ENCODE measurements at regions not wholly inside any gene's neighbourhood (a gene's known extent, or its start where the extent isn't known, plus 50 kb on each side); places are given as distances from the start of the nearest gene placed in this dataset.

DNA sequence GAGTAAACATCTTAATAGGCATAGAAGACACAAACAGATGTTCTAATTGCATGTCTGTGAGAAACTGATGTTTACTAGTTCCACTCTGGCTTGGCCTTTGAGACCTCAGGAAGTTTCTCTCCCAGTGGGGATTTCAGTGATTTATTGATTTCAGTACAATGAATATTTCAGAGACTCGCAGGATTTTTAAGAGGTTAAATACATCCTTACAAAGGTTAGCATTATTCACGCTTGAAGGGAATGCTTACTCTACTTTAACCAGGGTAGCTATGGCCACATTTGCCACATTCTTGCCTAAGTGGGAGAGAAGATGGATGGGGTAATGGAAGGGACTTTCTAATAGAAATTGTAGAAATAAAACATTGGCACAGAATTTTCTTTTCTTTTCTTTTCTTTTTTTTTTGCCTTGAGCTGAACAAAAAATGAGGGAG lies 480.1 kb downstream of the SPRY1 start:
- ATAC-seq = no peak

DNA sequence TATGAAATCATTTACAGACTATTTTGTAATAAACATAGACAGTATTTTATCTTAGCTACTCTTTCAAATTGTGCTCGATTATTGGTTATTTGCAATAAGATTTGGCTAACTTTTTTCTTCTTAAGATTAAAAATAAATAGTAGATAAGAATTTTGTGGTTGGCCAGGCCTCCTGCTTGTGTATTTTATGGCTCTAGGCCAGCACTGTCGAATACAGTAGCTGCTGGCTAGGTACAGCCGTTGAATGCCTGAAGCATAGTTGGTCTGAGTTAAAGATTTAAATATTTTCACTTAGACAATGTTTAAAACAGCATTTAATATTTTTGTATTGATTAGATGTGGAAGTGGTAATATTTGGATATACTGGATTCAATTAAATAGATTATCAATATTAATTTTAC lies 481.0 kb downstream of the SPRY1 start:
- H3K36me3 ChIP-seq = no peaks in the 10 kb centered on the region
- TF ChIP-seq, protein P1, sequence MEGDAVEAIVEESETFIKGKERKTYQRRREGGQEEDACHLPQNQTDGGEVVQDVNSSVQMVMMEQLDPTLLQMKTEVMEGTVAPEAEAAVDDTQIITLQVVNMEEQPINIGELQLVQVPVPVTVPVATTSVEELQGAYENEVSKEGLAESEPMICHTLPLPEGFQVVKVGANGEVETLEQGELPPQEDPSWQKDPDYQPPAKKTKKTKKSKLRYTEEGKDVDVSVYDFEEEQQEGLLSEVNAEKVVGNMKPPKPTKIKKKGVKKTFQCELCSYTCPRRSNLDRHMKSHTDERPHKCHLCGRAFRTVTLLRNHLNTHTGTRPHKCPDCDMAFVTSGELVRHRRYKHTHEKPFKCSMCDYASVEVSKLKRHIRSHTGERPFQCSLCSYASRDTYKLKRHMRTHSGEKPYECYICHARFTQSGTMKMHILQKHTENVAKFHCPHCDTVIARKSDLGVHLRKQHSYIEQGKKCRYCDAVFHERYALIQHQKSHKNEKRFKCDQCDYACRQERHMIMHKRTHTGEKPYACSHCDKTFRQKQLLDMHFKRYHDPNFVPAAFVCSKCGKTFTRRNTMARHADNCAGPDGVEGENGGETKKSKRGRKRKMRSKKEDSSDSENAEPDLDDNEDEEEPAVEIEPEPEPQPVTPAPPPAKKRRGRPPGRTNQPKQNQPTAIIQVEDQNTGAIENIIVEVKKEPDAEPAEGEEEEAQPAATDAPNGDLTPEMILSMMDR (IDR thresholded peaks at IDR 0.05) = no peak
- DNase-seq (no peak), ATAC-seq (no peak)
- H3K9me3 ChIP-seq = no peaks in the 10 kb centered on the region
- no peaks in the 10 kb centered on the region for H3K27me3 ChIP-seq (ENCODE audit: low read depth)
- H3K4me3 ChIP-seq = no peak overlapping the region
- no peaks in the 10 kb centered on the region for H3K4me1 ChIP-seq
- intact Hi-C loops (cut with DNase I) = no loop called here
- no peak overlapping the region for H3K27ac ChIP-seq

More for the DNA sequence above, 480.1 kb downstream of the SPRY1 start:
- Histone ChIP-seq H3K9me3 (no peaks in the 10 kb centered on the region), H3K4me3 (no peak overlapping the region), H3K27me3 (ENCODE audit: low read depth) (no peaks in the 10 kb centered on the region), H3K4me1 (no peaks in the 10 kb centered on the region), H3K36me3 (no peaks in the 10 kb centered on the region), H3K27ac (no peak overlapping the region)
- TF ChIP-seq, protein P1 (IDR thresholded peaks at IDR 0.05) = no peak
- no peak for DNase-seq
- intact Hi-C loops (cut with DNase I) = no loop called here

DNA sequence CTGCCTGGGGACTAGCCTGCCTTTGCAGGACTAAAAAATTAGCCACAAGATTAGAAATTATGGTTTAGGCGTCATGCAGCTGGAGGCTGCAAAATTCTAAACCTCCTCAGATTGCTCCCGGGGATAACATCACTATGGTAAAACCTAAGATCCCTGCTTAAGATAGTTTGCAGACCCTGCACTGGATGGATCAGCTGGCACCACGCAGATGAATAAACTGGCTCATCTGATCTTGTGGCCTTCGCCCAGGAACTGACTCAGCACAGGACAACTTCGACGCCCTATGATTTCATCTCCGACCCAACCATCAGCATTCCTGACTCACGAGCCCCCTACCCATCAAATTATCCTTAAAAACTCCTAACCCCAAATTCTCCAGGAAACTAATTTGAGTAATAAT lies 482.4 kb downstream of the SPRY1 start:
- Histone ChIP-seq H3K9me3 (no peaks in the 10 kb centered on the region), H3K36me3 (no peaks in the 10 kb centered on the region), H3K4me3 (no peak overlapping the region), H3K27me3 (ENCODE audit: low read depth) (no peaks in the 10 kb centered on the region), H3K4me1 (no peaks in the 10 kb centered on the region), H3K27ac (no peak overlapping the region)
- DNase-seq = no peak
- ATAC-seq = no peak
- intact Hi-C loops (cut with DNase I) = no loop called here
- TF ChIP-seq, protein P1 (IDR thresholded peaks at IDR 0.05) = no peak

DNA sequence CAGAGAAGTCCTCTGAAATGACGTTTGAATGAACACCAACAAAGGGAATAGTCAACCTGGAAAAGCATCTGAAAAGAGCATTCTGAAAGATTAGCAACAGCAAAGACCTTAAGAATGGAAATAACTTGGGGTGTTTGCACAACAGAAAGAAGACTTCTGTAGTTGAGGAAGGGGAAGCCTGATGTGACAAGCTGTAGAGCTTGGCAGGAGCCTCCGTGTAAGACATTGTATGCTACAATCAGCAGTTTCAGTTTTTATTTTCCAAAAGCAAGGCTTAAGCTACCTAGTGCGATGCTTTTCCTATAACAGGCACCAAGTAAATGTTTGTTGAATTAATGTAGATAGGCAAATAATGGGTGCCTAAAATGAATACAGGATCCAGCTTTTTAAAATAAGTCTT lies 484.0 kb downstream of the SPRY1 start:
- ATAC-seq (no peak), DNase-seq (no peak)
- no peaks in the 10 kb centered on the region for H3K9me3 ChIP-seq
- H3K4me1 ChIP-seq = no peaks in the 10 kb centered on the region
- H3K36me3 ChIP-seq = no peaks in the 10 kb centered on the region
- H3K27ac ChIP-seq = no peak overlapping the region
- no peak overlapping the region for H3K4me3 ChIP-seq
- TF ChIP-seq, protein P1 (IDR thresholded peaks at IDR 0.05) = no peak
- intact Hi-C loops (cut with DNase I) = no loop called here
- H3K27me3 ChIP-seq (ENCODE audit: low read depth) = no peaks in the 10 kb centered on the region

DNA sequence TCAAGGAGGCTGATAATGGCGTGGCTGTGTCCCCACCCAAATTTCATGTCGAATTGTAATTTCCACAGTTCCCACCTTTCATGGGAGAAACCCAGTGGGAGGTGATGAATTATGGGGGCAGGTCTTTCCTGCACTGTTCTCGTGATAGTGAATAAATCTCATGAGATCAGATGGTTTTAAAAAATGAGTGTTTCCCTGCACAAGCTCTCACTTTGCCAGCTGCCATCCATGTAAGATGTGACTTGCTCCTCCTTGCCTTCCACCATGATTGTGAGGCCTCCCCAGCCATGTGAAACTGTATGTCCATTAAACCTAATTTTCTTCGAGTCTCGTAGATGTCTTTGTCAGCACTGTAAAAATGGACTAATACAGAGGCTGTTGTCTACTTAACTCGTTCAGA lies 488.3 kb downstream of the SPRY1 start:
- ATAC-seq = no peak
- TF ChIP-seq, protein P1 (IDR thresholded peaks at IDR 0.05) = no peak

DNA sequence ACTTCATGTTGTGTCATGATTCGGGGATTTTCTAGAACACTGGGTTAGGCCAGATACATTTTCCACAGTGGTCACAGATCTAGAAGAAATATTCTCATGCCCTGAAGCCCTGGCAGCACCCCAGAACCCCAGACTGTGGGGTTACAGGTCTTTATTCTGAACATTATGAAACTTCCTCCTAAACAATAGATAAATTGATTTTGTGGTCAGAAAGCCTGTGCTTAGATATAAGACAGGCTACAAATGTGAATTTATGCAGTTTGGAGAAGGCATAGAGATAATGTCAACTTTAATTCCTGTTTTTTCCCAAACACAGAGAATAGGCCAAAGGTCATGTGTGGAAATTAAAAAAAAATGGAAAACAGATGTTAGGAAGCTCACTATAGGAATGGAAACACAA lies 492.9 kb downstream of the SPRY1 start:
- DNase-seq = no peak
- no peaks in the 10 kb centered on the region for H3K27me3 ChIP-seq (ENCODE audit: low read depth)
- no peak for ATAC-seq
- no peak overlapping the region for H3K4me3 ChIP-seq
- H3K36me3 ChIP-seq = no peaks in the 10 kb centered on the region
- intact Hi-C loops (cut with DNase I) = no loop called here
- H3K9me3 ChIP-seq = no peaks in the 10 kb centered on the region
- H3K27ac ChIP-seq = no peak overlapping the region
- H3K4me1 ChIP-seq = peaks cover 17% of the 10 kb centered on the region
- TF ChIP-seq, protein P1 (IDR thresholded peaks at IDR 0.05) = no peak

More for the DNA sequence above, 488.3 kb downstream of the SPRY1 start:
- Histone ChIP-seq H3K4me3 (no peak overlapping the region), H3K4me1 (no peaks in the 10 kb centered on the region), H3K36me3 (no peaks in the 10 kb centered on the region), H3K9me3 (no peaks in the 10 kb centered on the region), H3K27ac (no peak overlapping the region), H3K27me3 (ENCODE audit: low read depth) (no peaks in the 10 kb centered on the region)
- intact Hi-C loops (cut with DNase I) = no loop called here
- DNase-seq = no peak

All from lower lobe of right lung (tissue), 2 donors.